ENCODE measurements at regions not wholly inside any gene's neighbourhood (a gene's known extent, or its start where the extent isn't known, plus 50 kb on each side); places are given as distances from the start of the nearest gene placed in this dataset.

GRCh38 chr6:6376845-6377244 lies 56.4 kb upstream of the F13A1 start:
- no peak for DNase-seq (ENCODE audit: low spot score)

- DNase-seq (ENCODE audit: low spot score), result no peak
These were observed 57.2 kb upstream of the F13A1 start for GRCh38 chr6:6377621-6378020.

- no peak for DNase-seq (ENCODE audit: low spot score)
These were observed 59.1 kb upstream of the F13A1 start for GRCh38 chr6:6379573-6379972.

- no peak for DNase-seq (ENCODE audit: low spot score)
These were observed 64.1 kb upstream of the F13A1 start for GRCh38 chr6:6384520-6384919.

GRCh38 chr6:6386010-6386409 lies 65.5 kb upstream of the F13A1 start:
- DNase-seq (ENCODE audit: low spot score), result no peak

GRCh38 chr6:6390849-6391602 lies 70.6 kb upstream of the F13A1 start:
- DNase-seq (ENCODE audit: low spot score), result no peak

- DNase-seq (ENCODE audit: low spot score), result no peak
These were observed 72.0 kb upstream of the F13A1 start for GRCh38 chr6:6392214-6393068.

GRCh38 chr6:6393069-6393529 lies 72.6 kb upstream of the F13A1 start:
- DNase-seq (ENCODE audit: low spot score), result no peak

GRCh38 chr6:6395581-6396197 lies 75.2 kb upstream of the F13A1 start:
- DNase-seq (ENCODE audit: low spot score), result no peak

- no peak for DNase-seq (ENCODE audit: low spot score)
These were observed 77.4 kb upstream of the F13A1 start for GRCh38 chr6:6397842-6398241.

- no peak for DNase-seq (ENCODE audit: low spot score)
These were observed 79.1 kb upstream of the F13A1 start for GRCh38 chr6:6399568-6399967.

- no peak for DNase-seq (ENCODE audit: low spot score)
These were observed 80.9 kb upstream of the F13A1 start for GRCh38 chr6:6401401-6401800.

GRCh38 chr6:6402006-6402405 lies 81.5 kb upstream of the F13A1 start:
- no peak for DNase-seq (ENCODE audit: low spot score)

GRCh38 chr6:6402591-6402990 lies 82.1 kb upstream of the F13A1 start:
- DNase-seq (ENCODE audit: low spot score), result no peak

GRCh38 chr6:6405031-6405430 lies 84.6 kb upstream of the F13A1 start:
- no peak for DNase-seq (ENCODE audit: low spot score)

- DNase-seq (ENCODE audit: low spot score), result no peak
These were observed 85.7 kb upstream of the F13A1 start for GRCh38 chr6:6405997-6406714.

- DNase-seq (ENCODE audit: low spot score), result no peak
These were observed 86.2 kb upstream of the F13A1 start for GRCh38 chr6:6406715-6407070.

- no peak for DNase-seq (ENCODE audit: low spot score)
These were observed 86.7 kb upstream of the F13A1 start for GRCh38 chr6:6407071-6407741.

GRCh38 chr6:6409397-6410030 lies 89.1 kb upstream of the F13A1 start:
- no peak for DNase-seq (ENCODE audit: low spot score)

GRCh38 chr6:6411115-6411514 lies 90.7 kb upstream of the F13A1 start:
- no peak for DNase-seq (ENCODE audit: low spot score)

GRCh38 chr6:6412221-6412620 lies 91.8 kb upstream of the F13A1 start:
- no peak for DNase-seq (ENCODE audit: low spot score)

Data from HuH-7.5 (cell line).